ENCODE measurements at regions not wholly inside any gene's neighbourhood (a gene's known extent, or its start where the extent isn't known, plus 50 kb on each side); places are given as distances from the start of the nearest gene placed in this dataset.
A peak's percentile ranks its signal among the peaks of the same experiment; 100 is the strongest.

DNA sequence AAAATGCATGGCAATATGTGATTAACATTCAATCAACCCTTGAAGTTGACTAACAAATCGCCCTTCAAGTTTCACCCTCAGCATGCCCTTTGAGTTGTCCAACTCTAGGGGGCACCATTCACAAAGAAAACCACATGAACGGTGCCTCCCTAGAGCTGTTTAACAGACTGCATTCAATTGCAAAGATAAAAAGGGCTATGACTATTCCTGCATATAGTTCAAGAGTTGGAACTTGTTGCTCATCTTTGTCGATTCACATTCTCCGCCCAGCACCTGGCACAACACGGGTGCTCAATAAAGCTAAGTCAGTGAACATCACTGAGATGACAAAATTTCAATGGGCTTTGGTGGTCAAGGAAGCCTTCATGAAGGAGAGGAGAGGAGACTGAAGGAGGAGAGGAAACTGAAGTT is 69.6 kb upstream of the SLC30A5 start:
- H3K9me3 ChIP-seq = no peaks in the 10 kb centered on the region
- H3K27me3 ChIP-seq = no peaks in the 10 kb centered on the region
- DNase-seq (peak; percentile 11 to 37 (median 28)), ATAC-seq (peak; percentile 66)
- 28 to 39% methylated on average over 5 of the region's 5 CpGs for WGBS, 2 donors
- no peak overlapping the region for H3K27ac ChIP-seq
- H3K36me3 ChIP-seq (replicated peaks in 1 of 2; ENCODE audit: insufficient read depth in 1 of 2, low read depth in 2 of 2) = no peaks in the 10 kb centered on the region
- intact Hi-C loops (cut with DNase I) = no loop called here
- no peaks in the 10 kb centered on the region for H3K4me1 ChIP-seq
- peak; percentile 49 to 78 (median 64) for TF ChIP-seq CTCF (IDR thresholded peaks at IDR 0.05)
- no peak for TF ChIP-seq POLR2A (IDR thresholded peaks at IDR 0.05)
- no peak overlapping the region for H3K4me3 ChIP-seq

DNA sequence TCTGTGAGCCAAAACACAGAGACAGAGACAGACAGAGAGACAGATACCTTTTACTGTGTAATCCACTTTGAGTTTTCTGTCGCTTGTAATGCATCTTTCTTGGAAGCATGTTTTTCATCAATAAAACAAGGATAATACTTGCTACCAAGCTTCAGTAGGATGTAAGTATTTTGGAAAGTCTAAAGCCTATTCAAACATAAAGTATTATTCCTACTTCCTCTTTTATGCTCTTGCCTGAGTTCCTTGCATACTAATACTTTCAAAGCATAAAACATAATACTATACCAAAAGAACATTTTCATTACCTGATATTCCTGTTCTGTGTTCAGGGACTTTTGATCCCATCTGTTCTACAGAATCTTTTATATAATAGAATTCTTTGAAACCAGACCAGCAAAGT is 64.5 kb upstream of the SLC30A5 start:
- WGBS, 2 donors = 85 to 86% methylated on average over 1 of the region's 1 CpG
- no peak overlapping the region for H3K4me3 ChIP-seq
- H3K27me3 ChIP-seq = no peaks in the 10 kb centered on the region
- no peak overlapping the region for H3K27ac ChIP-seq
- no peak for ATAC-seq
- intact Hi-C loops (cut with DNase I) = no loop called here
- DNase-seq = no peak
- TF ChIP-seq POLR2A (IDR thresholded peaks at IDR 0.05) (no peak), CTCF (IDR thresholded peaks at IDR 0.05) (no peak)
- H3K4me1 ChIP-seq = no peaks in the 10 kb centered on the region
- no peaks in the 10 kb centered on the region for H3K9me3 ChIP-seq
- H3K36me3 ChIP-seq (replicated peaks in 1 of 2; ENCODE audit: insufficient read depth in 1 of 2, low read depth in 2 of 2) = no peaks in the 10 kb centered on the region

DNA sequence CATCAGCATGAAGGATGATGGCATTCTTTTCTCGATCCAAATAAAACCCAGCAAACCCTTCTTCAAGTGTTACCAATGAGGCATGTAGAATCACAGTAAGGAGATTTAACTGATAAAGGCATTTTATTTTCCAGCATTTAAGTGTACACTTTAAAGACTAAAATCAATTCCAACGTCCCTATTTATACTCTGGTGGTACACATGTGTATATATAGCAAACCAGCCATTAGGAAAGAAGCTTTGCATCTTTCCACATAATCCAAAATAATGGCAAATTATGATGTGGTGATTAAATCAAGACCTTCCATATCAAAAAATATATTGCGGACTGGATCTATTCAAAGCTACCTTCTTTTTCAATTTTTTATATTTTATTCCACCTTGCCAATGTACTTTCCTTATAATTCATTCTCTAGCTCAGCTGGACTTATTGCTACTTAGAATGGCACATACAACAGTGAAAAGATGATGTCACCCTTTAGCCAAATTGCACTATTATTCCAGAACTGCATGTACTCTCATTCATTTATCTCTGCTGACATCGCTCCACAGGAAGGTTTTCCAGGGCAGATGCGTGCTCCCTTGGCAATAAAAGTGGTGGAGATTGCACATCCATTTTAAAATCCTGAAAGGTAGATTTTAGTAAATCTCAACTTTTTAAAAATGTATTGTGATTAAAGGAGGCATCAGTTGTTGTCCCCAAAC is 63.3 kb upstream of the SLC30A5 start:
- no peak for ATAC-seq

DNA sequence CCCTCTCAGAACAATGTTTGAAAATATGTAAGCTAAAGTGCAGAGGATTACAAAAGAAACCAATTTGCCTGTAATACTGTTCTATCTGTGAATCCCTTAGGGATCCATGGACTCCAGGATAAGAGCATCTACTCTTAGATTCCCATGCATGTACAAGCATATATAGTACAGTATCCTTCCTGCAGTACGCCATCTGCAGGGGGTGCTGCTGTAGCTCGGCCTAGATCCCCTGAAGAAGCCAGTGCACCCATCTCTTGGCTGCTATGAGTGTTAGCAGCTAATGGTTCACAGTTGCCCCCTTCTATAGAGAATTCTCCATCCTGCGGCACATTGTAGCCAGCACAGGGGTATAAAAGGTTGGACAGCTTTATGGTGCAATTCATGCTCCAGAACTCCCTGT is 61.8 kb upstream of the SLC30A5 start:
- no peaks in the 10 kb centered on the region for H3K27me3 ChIP-seq
- no peak overlapping the region for H3K27ac ChIP-seq
- no peaks in the 10 kb centered on the region for H3K9me3 ChIP-seq
- ATAC-seq (no peak), DNase-seq (no peak)
- 81 to 87% methylated on average over 3 of the region's 3 CpGs for WGBS, 2 donors
- no peak overlapping the region for H3K4me3 ChIP-seq
- TF ChIP-seq POLR2A (IDR thresholded peaks at IDR 0.05) (no peak), CTCF (IDR thresholded peaks at IDR 0.05) (no peak)
- intact Hi-C loops (cut with DNase I) = loop anchor here (10.0 kb wide), 1 partner anchor 303 kb away; the partner anchor contains the start of gene CCDC125
- H3K36me3 ChIP-seq (replicated peaks in 1 of 2; ENCODE audit: insufficient read depth in 1 of 2, low read depth in 2 of 2) = no peaks in the 10 kb centered on the region
- no peaks in the 10 kb centered on the region for H3K4me1 ChIP-seq

More for the DNA sequence above, 63.3 kb upstream of the SLC30A5 start:
- Histone ChIP-seq H3K4me1 (no peaks in the 10 kb centered on the region), H3K27ac (no peak overlapping the region), H3K4me3 (no peak overlapping the region), H3K9me3 (no peaks in the 10 kb centered on the region), H3K36me3 (replicated peaks in 1 of 2; ENCODE audit: insufficient read depth in 1 of 2, low read depth in 2 of 2) (no peaks in the 10 kb centered on the region), H3K27me3 (no peaks in the 10 kb centered on the region)
- intact Hi-C loops (cut with DNase I) = loop anchor here (10.0 kb wide), 1 partner anchor 304 kb away; the partner anchor contains the start of gene CCDC125
- DNase-seq = no peak
- TF ChIP-seq POLR2A (IDR thresholded peaks at IDR 0.05) (no peak), CTCF (IDR thresholded peaks at IDR 0.05) (no peak)
- whole genome bisulfite sequencing, 2 donors = 64 to 67% methylated on average over 5 of the region's 5 CpGs

GRCh38 chr5:69033690-69034089 is 60.1 kb upstream of the SLC30A5 start:
- no peak overlapping the region for H3K27ac ChIP-seq
- no peak for TF ChIP-seq POLR2A (IDR thresholded peaks at IDR 0.05)
- no peak for TF ChIP-seq CTCF (IDR thresholded peaks at IDR 0.05)
- no peak for DNase-seq
- H3K9me3 ChIP-seq = no peaks in the 10 kb centered on the region
- H3K36me3 ChIP-seq (replicated peaks in 1 of 2; ENCODE audit: insufficient read depth in 1 of 2, low read depth in 2 of 2) = no peaks in the 10 kb centered on the region
- intact Hi-C loops (cut with DNase I) = loop anchor here (10.0 kb wide), 1 partner anchor 301 kb away; the partner anchor contains the start of gene CCDC125
- no peak for ATAC-seq
- no peak overlapping the region for H3K4me3 ChIP-seq
- no peaks in the 10 kb centered on the region for H3K4me1 ChIP-seq
- H3K27me3 ChIP-seq = no peaks in the 10 kb centered on the region
- 46 to 48% methylated on average over 2 of the region's 2 CpGs for WGBS, 2 donors
